GM23338 (cell line): ENCODE measurements at regions not wholly inside any gene's neighbourhood (a gene's known extent, or its start where the extent isn't known, plus 50 kb on each side); places are given as distances from the start of the nearest gene placed in this dataset.

Experiments used
- ATAC-seq: fragments of 200-7000 bp; cut with Tn5 transposase; 3 replicates; pipeline ENCODE4 v1.9.1; 2020
- DNase-seq: peaks from one replicate; pipeline ENCODE4 v3.0.0-alpha.2; 2015; ENCODE audit warnings: low spot score
- H2AFZ ChIP-seq: fragments of 200-600 bp; sonication (generic); 2 replicates; pipeline ENCODE4 v1.8.0; 2016; ENCODE audit warnings: antibody characterized with exemption, mild to moderate bottlenecking, moderate library complexity
- H3F3A ChIP-seq: fragments of 200-600 bp; sonication (generic); replicated peaks from 2 replicates; pipeline ENCODE4 v1.8.0; 2017; ENCODE audit warnings: antibody characterized with exemption, mixed run types, low read depth
- H3K27ac ChIP-seq: fragments of 200-600 bp; sonication (generic); 2 replicates; pipeline ENCODE4 v1.6.1; 2016; ENCODE audit warnings: low read depth
- H3K27me3 ChIP-seq: fragments of 200-600 bp; sonication (generic); 2 replicates; pipeline ENCODE4 v1.8.0; 2016; ENCODE audit warnings: mild to moderate bottlenecking, mixed run types, moderate library complexity; ENCODE audit not compliant: insufficient read depth
- H3K36me3 ChIP-seq: fragments of 200-600 bp; sonication (generic); 2 replicates; pipeline ENCODE4 v1.8.0; 2016; ENCODE audit warnings: mild to moderate bottlenecking; ENCODE audit not compliant: insufficient read depth
- H3K4me1 ChIP-seq: fragments of 200-600 bp; sonication (generic); 2 replicates; pipeline ENCODE4 v1.8.0; 2016; ENCODE audit warnings: mild to moderate bottlenecking, moderate library complexity; ENCODE audit not compliant: insufficient read depth
- H3K4me2 ChIP-seq: fragments of 200-600 bp; sonication (generic); 2 replicates; pipeline ENCODE4 v1.7.1; 2017; ENCODE audit warnings: mixed run types
- H3K4me3 ChIP-seq: fragments of 200-600 bp; sonication (generic); 2 replicates; pipeline ENCODE4 v1.6.1; 2016; ENCODE audit warnings: mixed run types
- H3K79me2 ChIP-seq: fragments of 200-600 bp; sonication (generic); replicated peaks from 2 replicates; pipeline ENCODE4 v1.8.0; 2017; ENCODE audit warnings: mild to moderate bottlenecking; ENCODE audit not compliant: insufficient read depth
- H3K9me2 ChIP-seq: fragments of 200-600 bp; sonication (generic); 2 replicates; pipeline ENCODE4 v1.8.0; 2017; ENCODE audit not compliant: insufficient read depth
- H4K20me1 ChIP-seq: fragments of 200-600 bp; sonication (generic); replicated peaks from 2 replicates; pipeline ENCODE4 v1.8.0; 2017; ENCODE audit warnings: mild to moderate bottlenecking; ENCODE audit not compliant: insufficient read depth
- H3K27ac Mint-ChIP-seq: 2 replicates; pipeline ENCODE4 v1.8.0; 2020; ENCODE audit warnings: inconsistent platforms, mild to moderate bottlenecking, moderate library complexity, mixed read lengths
- H3K27me3 Mint-ChIP-seq: 3 replicates; pipeline ENCODE4 v1.8.0; 2022; ENCODE audit warnings: low read depth, mild to moderate bottlenecking, moderate library complexity, mixed read lengths, inconsistent platforms; ENCODE audit not compliant: insufficient read depth, poor library complexity
- H3K36me3 Mint-ChIP-seq: 3 replicates; pipeline ENCODE4 v1.8.0; 2021; ENCODE audit warnings: low read depth, mild to moderate bottlenecking, inconsistent platforms, moderate library complexity, mixed read lengths
- H3K4me1 Mint-ChIP-seq: 3 replicates; pipeline ENCODE4 v1.8.0; 2020; ENCODE audit warnings: mild to moderate bottlenecking, inconsistent platforms, mixed read lengths
- H3K4me3 Mint-ChIP-seq: 3 replicates; pipeline ENCODE4 v1.8.0; 2021; ENCODE audit warnings: moderate library complexity, mild to moderate bottlenecking, inconsistent platforms, mixed read lengths
- H3K9me3 Mint-ChIP-seq: 3 replicates; pipeline ENCODE4 v1.8.0; 2020; ENCODE audit warnings: moderate library complexity, mild to moderate bottlenecking, inconsistent platforms, mixed read lengths
- JUNB ChIP-seq: IDR thresholded peaks from one replicate; pipeline ENCODE4 v1.6.1; 2016; ENCODE audit warnings: antibody characterized with exemption; ENCODE audit not compliant: unreplicated experiment
- STAT1 ChIP-seq: IDR thresholded peaks from one replicate; pipeline ENCODE4 v1.6.1; 2016; ENCODE audit warnings: antibody characterized with exemption; ENCODE audit not compliant: unreplicated experiment
- ZNF114 ChIP-seq: fragments of 250-450 bp; sonication (Bioruptor Pico); IDR thresholded peaks from 2 replicates; pipeline ENCODE4 v1.5.0; 2020; ENCODE audit warnings: mild to moderate bottlenecking, moderate library complexity
- ZNF331 ChIP-seq: fragments of 250-450 bp; sonication (Bioruptor Pico); IDR thresholded peaks from 2 replicates; pipeline ENCODE4 v1.5.0; 2020; ENCODE audit warnings: low read depth, mild to moderate bottlenecking, moderate library complexity
- TF ChIP-seq, protein P1 (sequence below): IDR thresholded peaks from one replicate; pipeline ENCODE4 v1.6.1; 2018; ENCODE audit warnings: antibody characterized with exemption; ENCODE audit not compliant: unreplicated experiment
- TF ChIP-seq, protein P2 (sequence below): fragments of 250-450 bp; sonication (Bioruptor Pico); IDR thresholded peaks from 2 replicates; pipeline ENCODE4 v1.5.0; 2020; ENCODE audit warnings: mild to moderate bottlenecking, moderate library complexity
- TF ChIP-seq, protein P3 (sequence below): IDR thresholded peaks from 2 replicates; pipeline ENCODE4 v1.6.1; 2016; ENCODE audit warnings: antibody characterized with exemption

DNA sequence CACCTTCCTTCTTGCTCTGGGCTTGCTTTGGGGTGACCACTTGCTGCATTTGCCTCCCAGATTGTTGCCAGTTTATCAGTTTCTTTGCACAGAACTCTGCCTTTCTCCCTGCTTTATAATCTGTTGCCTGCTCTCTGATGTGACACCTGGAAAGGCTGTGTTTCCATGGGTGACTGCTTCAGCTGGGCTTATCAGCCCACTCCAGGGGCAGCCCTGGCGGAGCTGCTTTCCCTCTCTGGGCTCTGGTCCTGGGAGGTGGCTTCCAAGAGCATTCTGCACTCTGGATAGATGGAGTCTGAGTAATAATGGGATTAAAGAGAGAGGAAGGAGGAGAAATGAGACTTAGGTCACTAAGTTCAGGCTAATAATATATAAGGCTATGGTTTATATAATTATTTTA is 352.7 kb downstream of the TSN start:
- H3K4me2 ChIP-seq = no peak overlapping the region
- Mint-ChIP-seq H3K4me1 (peaks cover 4% of the 10 kb centered on the region), H3K9me3 (peaks cover 9% of the 10 kb centered on the region; the same call in 1 of the 3 replicates), H3K27ac (no peak overlapping the region), H3K4me3 (no peak overlapping the region), H3K36me3 (no peaks in the 10 kb centered on the region; the same call in 2 of the 3 replicates), H3K27me3 (no peaks in the 10 kb centered on the region)
- ATAC-seq = no peak
- no peaks in the 10 kb centered on the region for H3K79me2 ChIP-seq
- no peak overlapping the region for H3K27ac ChIP-seq
- TF ChIP-seq, protein P1, sequence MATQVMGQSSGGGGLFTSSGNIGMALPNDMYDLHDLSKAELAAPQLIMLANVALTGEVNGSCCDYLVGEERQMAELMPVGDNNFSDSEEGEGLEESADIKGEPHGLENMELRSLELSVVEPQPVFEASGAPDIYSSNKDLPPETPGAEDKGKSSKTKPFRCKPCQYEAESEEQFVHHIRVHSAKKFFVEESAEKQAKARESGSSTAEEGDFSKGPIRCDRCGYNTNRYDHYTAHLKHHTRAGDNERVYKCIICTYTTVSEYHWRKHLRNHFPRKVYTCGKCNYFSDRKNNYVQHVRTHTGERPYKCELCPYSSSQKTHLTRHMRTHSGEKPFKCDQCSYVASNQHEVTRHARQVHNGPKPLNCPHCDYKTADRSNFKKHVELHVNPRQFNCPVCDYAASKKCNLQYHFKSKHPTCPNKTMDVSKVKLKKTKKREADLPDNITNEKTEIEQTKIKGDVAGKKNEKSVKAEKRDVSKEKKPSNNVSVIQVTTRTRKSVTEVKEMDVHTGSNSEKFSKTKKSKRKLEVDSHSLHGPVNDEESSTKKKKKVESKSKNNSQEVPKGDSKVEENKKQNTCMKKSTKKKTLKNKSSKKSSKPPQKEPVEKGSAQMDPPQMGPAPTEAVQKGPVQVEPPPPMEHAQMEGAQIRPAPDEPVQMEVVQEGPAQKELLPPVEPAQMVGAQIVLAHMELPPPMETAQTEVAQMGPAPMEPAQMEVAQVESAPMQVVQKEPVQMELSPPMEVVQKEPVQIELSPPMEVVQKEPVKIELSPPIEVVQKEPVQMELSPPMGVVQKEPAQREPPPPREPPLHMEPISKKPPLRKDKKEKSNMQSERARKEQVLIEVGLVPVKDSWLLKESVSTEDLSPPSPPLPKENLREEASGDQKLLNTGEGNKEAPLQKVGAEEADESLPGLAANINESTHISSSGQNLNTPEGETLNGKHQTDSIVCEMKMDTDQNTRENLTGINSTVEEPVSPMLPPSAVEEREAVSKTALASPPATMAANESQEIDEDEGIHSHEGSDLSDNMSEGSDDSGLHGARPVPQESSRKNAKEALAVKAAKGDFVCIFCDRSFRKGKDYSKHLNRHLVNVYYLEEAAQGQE = no peak
- TF ChIP-seq, protein P2, sequence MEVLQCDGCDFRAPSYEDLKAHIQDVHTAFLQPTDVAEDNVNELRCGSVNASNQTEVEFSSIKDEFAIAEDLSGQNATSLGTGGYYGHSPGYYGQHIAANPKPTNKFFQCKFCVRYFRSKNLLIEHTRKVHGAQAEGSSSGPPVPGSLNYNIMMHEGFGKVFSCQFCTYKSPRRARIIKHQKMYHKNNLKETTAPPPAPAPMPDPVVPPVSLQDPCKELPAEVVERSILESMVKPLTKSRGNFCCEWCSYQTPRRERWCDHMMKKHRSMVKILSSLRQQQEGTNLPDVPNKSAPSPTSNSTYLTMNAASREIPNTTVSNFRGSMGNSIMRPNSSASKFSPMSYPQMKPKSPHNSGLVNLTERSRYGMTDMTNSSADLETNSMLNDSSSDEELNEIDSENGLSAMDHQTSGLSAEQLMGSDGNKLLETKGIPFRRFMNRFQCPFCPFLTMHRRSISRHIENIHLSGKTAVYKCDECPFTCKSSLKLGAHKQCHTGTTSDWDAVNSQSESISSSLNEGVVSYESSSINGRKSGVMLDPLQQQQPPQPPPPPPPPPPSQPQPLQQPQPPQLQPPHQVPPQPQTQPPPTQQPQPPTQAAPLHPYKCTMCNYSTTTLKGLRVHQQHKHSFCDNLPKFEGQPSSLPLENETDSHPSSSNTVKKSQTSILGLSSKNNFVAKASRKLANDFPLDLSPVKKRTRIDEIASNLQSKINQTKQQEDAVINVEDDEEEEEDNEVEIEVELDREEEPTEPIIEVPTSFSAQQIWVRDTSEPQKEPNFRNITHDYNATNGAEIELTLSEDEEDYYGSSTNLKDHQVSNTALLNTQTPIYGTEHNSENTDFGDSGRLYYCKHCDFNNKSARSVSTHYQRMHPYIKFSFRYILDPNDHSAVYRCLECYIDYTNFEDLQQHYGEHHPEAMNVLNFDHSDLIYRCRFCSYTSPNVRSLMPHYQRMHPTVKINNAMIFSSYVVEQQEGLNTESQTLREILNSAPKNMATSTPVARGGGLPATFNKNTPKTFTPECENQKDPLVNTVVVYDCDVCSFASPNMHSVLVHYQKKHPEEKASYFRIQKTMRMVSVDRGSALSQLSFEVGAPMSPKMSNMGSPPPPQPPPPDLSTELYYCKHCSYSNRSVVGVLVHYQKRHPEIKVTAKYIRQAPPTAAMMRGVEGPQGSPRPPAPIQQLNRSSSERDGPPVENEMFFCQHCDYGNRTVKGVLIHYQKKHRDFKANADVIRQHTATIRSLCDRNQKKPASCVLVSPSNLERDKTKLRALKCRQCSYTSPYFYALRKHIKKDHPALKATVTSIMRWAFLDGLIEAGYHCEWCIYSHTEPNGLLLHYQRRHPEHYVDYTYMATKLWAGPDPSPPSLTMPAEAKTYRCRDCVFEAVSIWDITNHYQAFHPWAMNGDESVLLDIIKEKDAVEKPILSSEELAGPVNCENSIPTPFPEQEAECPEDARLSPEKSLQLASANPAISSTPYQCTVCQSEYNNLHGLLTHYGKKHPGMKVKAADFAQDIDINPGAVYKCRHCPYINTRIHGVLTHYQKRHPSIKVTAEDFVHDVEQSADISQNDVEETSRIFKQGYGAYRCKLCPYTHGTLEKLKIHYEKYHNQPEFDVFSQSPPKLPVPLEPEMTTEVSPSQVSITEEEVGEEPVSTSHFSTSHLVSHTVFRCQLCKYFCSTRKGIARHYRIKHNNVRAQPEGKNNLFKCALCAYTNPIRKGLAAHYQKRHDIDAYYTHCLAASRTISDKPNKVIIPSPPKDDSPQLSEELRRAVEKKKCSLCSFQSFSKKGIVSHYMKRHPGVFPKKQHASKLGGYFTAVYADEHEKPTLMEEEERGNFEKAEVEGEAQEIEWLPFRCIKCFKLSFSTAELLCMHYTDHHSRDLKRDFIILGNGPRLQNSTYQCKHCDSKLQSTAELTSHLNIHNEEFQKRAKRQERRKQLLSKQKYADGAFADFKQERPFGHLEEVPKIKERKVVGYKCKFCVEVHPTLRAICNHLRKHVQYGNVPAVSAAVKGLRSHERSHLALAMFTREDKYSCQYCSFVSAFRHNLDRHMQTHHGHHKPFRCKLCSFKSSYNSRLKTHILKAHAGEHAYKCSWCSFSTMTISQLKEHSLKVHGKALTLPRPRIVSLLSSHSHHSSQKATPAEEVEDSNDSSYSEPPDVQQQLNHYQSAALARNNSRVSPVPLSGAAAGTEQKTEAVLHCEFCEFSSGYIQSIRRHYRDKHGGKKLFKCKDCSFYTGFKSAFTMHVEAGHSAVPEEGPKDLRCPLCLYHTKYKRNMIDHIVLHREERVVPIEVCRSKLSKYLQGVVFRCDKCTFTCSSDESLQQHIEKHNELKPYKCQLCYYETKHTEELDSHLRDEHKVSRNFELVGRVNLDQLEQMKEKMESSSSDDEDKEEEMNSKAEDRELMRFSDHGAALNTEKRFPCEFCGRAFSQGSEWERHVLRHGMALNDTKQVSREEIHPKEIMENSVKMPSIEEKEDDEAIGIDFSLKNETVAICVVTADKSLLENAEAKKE = no peak
- TF ChIP-seq STAT1 = no peak
- no peak for TF ChIP-seq JUNB
- TF ChIP-seq ZNF331 (CRISPR knock-in tag) = no peak
- TF ChIP-seq ZNF114 (CRISPR knock-in tag) = no peak
- TF ChIP-seq, protein P3, sequence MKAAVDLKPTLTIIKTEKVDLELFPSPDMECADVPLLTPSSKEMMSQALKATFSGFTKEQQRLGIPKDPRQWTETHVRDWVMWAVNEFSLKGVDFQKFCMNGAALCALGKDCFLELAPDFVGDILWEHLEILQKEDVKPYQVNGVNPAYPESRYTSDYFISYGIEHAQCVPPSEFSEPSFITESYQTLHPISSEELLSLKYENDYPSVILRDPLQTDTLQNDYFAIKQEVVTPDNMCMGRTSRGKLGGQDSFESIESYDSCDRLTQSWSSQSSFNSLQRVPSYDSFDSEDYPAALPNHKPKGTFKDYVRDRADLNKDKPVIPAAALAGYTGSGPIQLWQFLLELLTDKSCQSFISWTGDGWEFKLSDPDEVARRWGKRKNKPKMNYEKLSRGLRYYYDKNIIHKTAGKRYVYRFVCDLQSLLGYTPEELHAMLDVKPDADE = no peak
- no peak for DNase-seq
- no peaks in the 10 kb centered on the region for H3K36me3 ChIP-seq
- no peaks in the 10 kb centered on the region for H3K4me1 ChIP-seq
- H4K20me1 ChIP-seq = no peaks in the 10 kb centered on the region
- H3K27me3 ChIP-seq = no peaks in the 10 kb centered on the region
- H3K9me2 ChIP-seq = peaks cover 11% of the 10 kb centered on the region
- H2AFZ ChIP-seq = 0 out of 2 replicates have a peak overlapping the region, but pooled peaks have one; percentile 52
- no peak overlapping the region for H3K4me3 ChIP-seq
- no peaks in the 10 kb centered on the region for H3F3A ChIP-seq
